Breast epithelium (tissue), 4 donors: ENCODE measurements at regions not wholly inside any gene's neighbourhood (a gene's known extent, or its start where the extent isn't known, plus 50 kb on each side); places are given as distances from the start of the nearest gene placed in this dataset.

Source experiments
- DNase-seq, 2 donors: peaks; one replicate each; pipeline ENCODE4 v3.0.0-alpha.2; 2019; ENCODE audit warnings: low spot score in 2 of 2
- H3K27ac ChIP-seq, 2 donors: fragments of 200-600 bp; sonication (generic) in 1 of 2; one replicate each; pipeline ENCODE4 v1.5.1; 2016 to 2019; ENCODE audit warnings: mild to moderate bottlenecking in 1 of 2
- H3K27me3 ChIP-seq, 2 donors: fragments of 200-600 bp; sonication (generic) in 1 of 2; one replicate each; pipeline versions ENCODE4 v1.5.1 to v1.6.0; 2017 to 2019; ENCODE audit warnings: control low read depth in 1 of 2, mild to moderate bottlenecking in 1 of 2
- H3K36me3 ChIP-seq: fragments of 200-600 bp; one replicate; pipeline ENCODE4 v1.5.1; 2019
- H3K4me1 ChIP-seq, 2 donors: fragments of 200-600 bp; sonication (generic); one replicate each; pipeline ENCODE4 v1.5.1; 2016 to 2019; ENCODE audit warnings: control low read depth in 1 of 2
- H3K4me3 ChIP-seq, 3 donors: fragments of 200-600 bp; sonication (generic); 1 replicate in 2 of 3; 2 replicates in 1 of 3; pipeline ENCODE4 v1.5.1; 2016 to 2019; ENCODE audit warnings: mild to moderate bottlenecking in 3 of 3, moderate library complexity in 2 of 3
- H3K9me3 ChIP-seq, 2 donors: fragments of 200-600 bp; sonication (generic) in 1 of 2; one replicate each; pipeline ENCODE4 v1.5.1; 2016 to 2019; ENCODE audit warnings: control low read depth in 1 of 2
- POLR2A ChIP-seq: fragments of 450-650 bp; IDR thresholded peaks from one replicate; pipeline ENCODE4 v1.6.1; 2016; ENCODE audit warnings: antibody characterized with exemption, mild to moderate bottlenecking, moderate library complexity
- POLR2AphosphoS5 ChIP-seq, 3 donors: sonication (generic); formaldehyde crosslinking; IDR thresholded peaks; one replicate each; pipeline ENCODE4 v1.6.1; 2017; ENCODE audit warnings: antibody characterized with exemption in 3 of 3
- intact Hi-C: fragments of 100-400 bp; cut with DNase I; formaldehyde crosslinking; loops from one replicate; pipeline ENCODE4 v1.15.1; 2023; ENCODE audit warnings: low total_unique reads
- TF ChIP-seq, protein P1 (sequence below), 3 donors: fragments of 450-650 bp; IDR thresholded peaks; one replicate each; pipeline ENCODE4 v1.5.1; 2016 to 2017; ENCODE audit warnings: antibody characterized with exemption in 3 of 3, mild to moderate bottlenecking in 3 of 3, moderate library complexity in 3 of 3

- no peak overlapping the region for H3K27ac ChIP-seq
- intact Hi-C loops: no loop called here
- TF ChIP-seq, protein P1, sequence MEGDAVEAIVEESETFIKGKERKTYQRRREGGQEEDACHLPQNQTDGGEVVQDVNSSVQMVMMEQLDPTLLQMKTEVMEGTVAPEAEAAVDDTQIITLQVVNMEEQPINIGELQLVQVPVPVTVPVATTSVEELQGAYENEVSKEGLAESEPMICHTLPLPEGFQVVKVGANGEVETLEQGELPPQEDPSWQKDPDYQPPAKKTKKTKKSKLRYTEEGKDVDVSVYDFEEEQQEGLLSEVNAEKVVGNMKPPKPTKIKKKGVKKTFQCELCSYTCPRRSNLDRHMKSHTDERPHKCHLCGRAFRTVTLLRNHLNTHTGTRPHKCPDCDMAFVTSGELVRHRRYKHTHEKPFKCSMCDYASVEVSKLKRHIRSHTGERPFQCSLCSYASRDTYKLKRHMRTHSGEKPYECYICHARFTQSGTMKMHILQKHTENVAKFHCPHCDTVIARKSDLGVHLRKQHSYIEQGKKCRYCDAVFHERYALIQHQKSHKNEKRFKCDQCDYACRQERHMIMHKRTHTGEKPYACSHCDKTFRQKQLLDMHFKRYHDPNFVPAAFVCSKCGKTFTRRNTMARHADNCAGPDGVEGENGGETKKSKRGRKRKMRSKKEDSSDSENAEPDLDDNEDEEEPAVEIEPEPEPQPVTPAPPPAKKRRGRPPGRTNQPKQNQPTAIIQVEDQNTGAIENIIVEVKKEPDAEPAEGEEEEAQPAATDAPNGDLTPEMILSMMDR (IDR thresholded peaks at IDR 0.05): no peak
- no peak for TF ChIP-seq POLR2AphosphoS5 (IDR thresholded peaks at IDR 0.05)
- no peak for TF ChIP-seq POLR2A
- no peaks in the 10 kb centered on the region for H3K36me3 ChIP-seq
- H3K4me1 ChIP-seq: no peaks in the 10 kb centered on the region
- H3K9me3 ChIP-seq: no peaks in the 10 kb centered on the region
- no peak overlapping the region for H3K4me3 ChIP-seq
- H3K27me3 ChIP-seq: no peaks in the 10 kb centered on the region
- no peak for DNase-seq
Observed at GRCh38 chr4:136909626-136910025, 622.7 kb downstream of the PCDH18 start.

- DNase-seq: no peak
- Histone ChIP-seq H3K4me1 (no peaks in the 10 kb centered on the region), H3K36me3 (no peaks in the 10 kb centered on the region), H3K27ac (no peak overlapping the region), H3K27me3 (no peaks in the 10 kb centered on the region), H3K9me3 (no peaks in the 10 kb centered on the region), H3K4me3 (no peak overlapping the region)
- TF ChIP-seq POLR2AphosphoS5 (IDR thresholded peaks at IDR 0.05): no peak
- TF ChIP-seq, protein P1 (IDR thresholded peaks at IDR 0.05): no peak
- no peak for TF ChIP-seq POLR2A
- intact Hi-C loops: no loop called here
Observed at GRCh38 chr4:136908122-136908521, 624.2 kb downstream of the PCDH18 start.

GRCh38 chr4:136900696-136901095 is 631.6 kb downstream of the PCDH18 start:
- intact Hi-C loops: no loop called here
- Histone ChIP-seq H3K9me3 (no peaks in the 10 kb centered on the region), H3K4me3 (no peak overlapping the region), H3K4me1 (no peaks in the 10 kb centered on the region), H3K27ac (no peak overlapping the region), H3K36me3 (no peaks in the 10 kb centered on the region), H3K27me3 (no peaks in the 10 kb centered on the region)
- DNase-seq: no peak
- TF ChIP-seq, protein P1 (IDR thresholded peaks at IDR 0.05): no peak
- TF ChIP-seq POLR2AphosphoS5 (IDR thresholded peaks at IDR 0.05) (no peak), POLR2A (no peak)

GRCh38 chr4:136898590-136899248 is 633.6 kb downstream of the PCDH18 start:
- Histone ChIP-seq H3K4me3 (no peak overlapping the region), H3K36me3 (no peaks in the 10 kb centered on the region), H3K27me3 (no peaks in the 10 kb centered on the region), H3K9me3 (no peaks in the 10 kb centered on the region), H3K4me1 (no peaks in the 10 kb centered on the region), H3K27ac (no peak overlapping the region)
- DNase-seq: no peak
- TF ChIP-seq, protein P1 (IDR thresholded peaks at IDR 0.05): no peak
- TF ChIP-seq POLR2A: no peak
- intact Hi-C loops: no loop called here

- no peak overlapping the region for H3K27ac ChIP-seq
- H3K27me3 ChIP-seq: no peaks in the 10 kb centered on the region
- TF ChIP-seq POLR2AphosphoS5 (IDR thresholded peaks at IDR 0.05) (no peak), POLR2A (no peak)
- TF ChIP-seq, protein P1 (IDR thresholded peaks at IDR 0.05): no peak
- no peak for DNase-seq
- no peaks in the 10 kb centered on the region for H3K36me3 ChIP-seq
- H3K4me1 ChIP-seq: no peaks in the 10 kb centered on the region
- no peaks in the 10 kb centered on the region for H3K9me3 ChIP-seq
- no peak overlapping the region for H3K4me3 ChIP-seq
- intact Hi-C loops: no loop called here
Observed at GRCh38 chr4:136893573-136893972, 638.7 kb downstream of the PCDH18 start.
